ENCODE measurements at regions not wholly inside any gene's neighbourhood (a gene's known extent, or its start where the extent isn't known, plus 50 kb on each side); places are given as distances from the start of the nearest gene placed in this dataset.

GRCh38 chr18:43917520-43917919 is 640.2 kb upstream of the SYT4 start:
- no peak for TF ChIP-seq CTCF (IDR thresholded peaks at IDR 0.05; ENCODE audit: partially characterized antibody, unreplicated experiment)
- no peak overlapping the region for H3K4me3 Mint-ChIP-seq (ENCODE audit: unreplicated experiment)
- no peaks in the 10 kb centered on the region for H3K27me3 Mint-ChIP-seq (ENCODE audit: unreplicated experiment)
- peaks cover 2% of the 10 kb centered on the region for H3K4me1 Mint-ChIP-seq (ENCODE audit: low read depth, unreplicated experiment)
- no peak overlapping the region for H3K27ac Mint-ChIP-seq (ENCODE audit: unreplicated experiment)
- no peaks in the 10 kb centered on the region for H3K9me3 Mint-ChIP-seq (ENCODE audit: unreplicated experiment)
- no peaks in the 10 kb centered on the region for H3K36me3 Mint-ChIP-seq (ENCODE audit: unreplicated experiment)
- no peak for DNase-seq

GRCh38 chr18:43919551-43919950 is 642.3 kb upstream of the SYT4 start:
- H3K4me1 Mint-ChIP-seq (ENCODE audit: low read depth, unreplicated experiment) = peaks cover 2% of the 10 kb centered on the region
- H3K4me3 Mint-ChIP-seq (ENCODE audit: unreplicated experiment) = no peak overlapping the region
- DNase-seq = no peak
- H3K36me3 Mint-ChIP-seq (ENCODE audit: unreplicated experiment) = no peaks in the 10 kb centered on the region
- no peak overlapping the region for H3K27ac Mint-ChIP-seq (ENCODE audit: unreplicated experiment)
- H3K27me3 Mint-ChIP-seq (ENCODE audit: unreplicated experiment) = no peaks in the 10 kb centered on the region
- TF ChIP-seq CTCF (IDR thresholded peaks at IDR 0.05; ENCODE audit: partially characterized antibody, unreplicated experiment) = no peak
- no peaks in the 10 kb centered on the region for H3K9me3 Mint-ChIP-seq (ENCODE audit: unreplicated experiment)

- no peak for TF ChIP-seq CTCF (IDR thresholded peaks at IDR 0.05; ENCODE audit: partially characterized antibody, unreplicated experiment)
- no peaks in the 10 kb centered on the region for H3K4me1 Mint-ChIP-seq (ENCODE audit: low read depth, unreplicated experiment)
- no peak overlapping the region for H3K27ac Mint-ChIP-seq (ENCODE audit: unreplicated experiment)
- H3K9me3 Mint-ChIP-seq (ENCODE audit: unreplicated experiment) = no peaks in the 10 kb centered on the region
- no peaks in the 10 kb centered on the region for H3K27me3 Mint-ChIP-seq (ENCODE audit: unreplicated experiment)
- no peak for DNase-seq
- H3K36me3 Mint-ChIP-seq (ENCODE audit: unreplicated experiment) = no peaks in the 10 kb centered on the region
- H3K4me3 Mint-ChIP-seq (ENCODE audit: unreplicated experiment) = no peak overlapping the region
Observed at GRCh38 chr18:43931439-43931838, 654.1 kb upstream of the SYT4 start.

- Mint-ChIP-seq H3K4me3 (ENCODE audit: unreplicated experiment) (no peak overlapping the region), H3K9me3 (ENCODE audit: unreplicated experiment) (no peaks in the 10 kb centered on the region), H3K27ac (ENCODE audit: unreplicated experiment) (no peak overlapping the region), H3K4me1 (ENCODE audit: low read depth, unreplicated experiment) (no peaks in the 10 kb centered on the region), H3K36me3 (ENCODE audit: unreplicated experiment) (no peaks in the 10 kb centered on the region), H3K27me3 (ENCODE audit: unreplicated experiment) (no peaks in the 10 kb centered on the region)
- DNase-seq = no peak
- TF ChIP-seq CTCF (IDR thresholded peaks at IDR 0.05; ENCODE audit: partially characterized antibody, unreplicated experiment) = no peak
Observed at GRCh38 chr18:43932140-43932539, 654.9 kb upstream of the SYT4 start.

GRCh38 chr18:43933177-43933576 is 655.9 kb upstream of the SYT4 start:
- Mint-ChIP-seq H3K27me3 (ENCODE audit: unreplicated experiment) (no peaks in the 10 kb centered on the region), H3K4me1 (ENCODE audit: low read depth, unreplicated experiment) (no peaks in the 10 kb centered on the region), H3K27ac (ENCODE audit: unreplicated experiment) (no peak overlapping the region), H3K36me3 (ENCODE audit: unreplicated experiment) (no peaks in the 10 kb centered on the region), H3K9me3 (ENCODE audit: unreplicated experiment) (no peaks in the 10 kb centered on the region), H3K4me3 (ENCODE audit: unreplicated experiment) (no peak overlapping the region)
- TF ChIP-seq CTCF (IDR thresholded peaks at IDR 0.05; ENCODE audit: partially characterized antibody, unreplicated experiment) = no peak
- DNase-seq = no peak

All from glutamatergic neuron (in vitro differentiated cells).